Neuronal stem cell (in vitro differentiated cells): ENCODE measurements at regions not wholly inside any gene's neighbourhood (a gene's known extent, or its start where the extent isn't known, plus 50 kb on each side); places are given as distances from the start of the nearest gene placed in this dataset.
"Not testable (repeated sequence)": the region's sequence is repeated elsewhere in the genome, so short reads cannot be mapped to it uniquely, and the experiment has no call there.

Experiments used
- DNase-seq: peaks from one replicate; pipeline ENCODE4 v3.0.0-alpha.2; 2013; ENCODE audit warnings: low spot score
- H2AFZ ChIP-seq: one replicate; pipeline ENCODE4 v1.6.1; 2013; ENCODE audit warnings: mild to moderate bottlenecking, low read length, inconsistent platforms
- H2AK5ac ChIP-seq: 2 replicates; pipeline ENCODE4 v1.6.1; 2013; ENCODE audit warnings: low read depth, mild to moderate bottlenecking, inconsistent platforms, low read length, moderate library complexity, mixed read lengths
- H2BK120ac ChIP-seq: 2 replicates; pipeline ENCODE4 v1.6.1; 2013; ENCODE audit warnings: low read depth, mild to moderate bottlenecking, inconsistent platforms, low read length, moderate library complexity, mixed read lengths
- H2BK12ac ChIP-seq: one replicate; pipeline ENCODE4 v1.6.1; 2013; ENCODE audit warnings: low read length, inconsistent platforms
- H2BK15ac ChIP-seq: 2 replicates; pipeline ENCODE4 v1.6.1; 2013; ENCODE audit warnings: mild to moderate bottlenecking, low read length, inconsistent platforms, mixed read lengths
- H2BK5ac ChIP-seq: one replicate; pipeline ENCODE4 v1.6.1; 2013; ENCODE audit warnings: inconsistent platforms, mild to moderate bottlenecking, low read length, moderate library complexity
- H3K14ac ChIP-seq: one replicate; pipeline ENCODE4 v1.6.1; 2013; ENCODE audit warnings: low read length, inconsistent platforms
- H3K18ac ChIP-seq: 2 replicates; pipeline ENCODE4 v1.6.1; 2013; ENCODE audit warnings: low read length, inconsistent platforms
- H3K23ac ChIP-seq: 2 replicates; pipeline ENCODE4 v1.6.1; 2013; ENCODE audit warnings: low read depth, mild to moderate bottlenecking, mixed read lengths, low read length, inconsistent platforms; ENCODE audit not compliant: poor library complexity
- H3K27ac ChIP-seq: replicated peaks from 3 replicates; pipeline ENCODE4 v1.5.1; 2013; ENCODE audit warnings: low read length, inconsistent platforms
- H3K27me3 ChIP-seq, 3 experiments: 2 replicates each; pipeline ENCODE4 v1.6.1; 2013; ENCODE audit warnings: low read length in 3 of 3, mild to moderate bottlenecking in 2 of 3, inconsistent platforms in 1 of 3, low read depth in 1 of 3, mixed read lengths in 1 of 3, moderate library complexity in 1 of 3; ENCODE audit not compliant: control insufficient read depth in 3 of 3, insufficient read depth in 3 of 3
- H3K36me3 ChIP-seq, 2 donors: replicated peaks in 1 of 2; 2 replicates each; pipeline ENCODE4 v1.6.1; 2013; ENCODE audit warnings: low read length in 2 of 2; ENCODE audit not compliant: control insufficient read depth in 2 of 2, insufficient read depth in 2 of 2
- H3K4ac ChIP-seq: 2 replicates; pipeline ENCODE4 v1.6.1; 2013; ENCODE audit warnings: inconsistent platforms, mild to moderate bottlenecking, low read length, moderate library complexity
- H3K4me1 ChIP-seq, 2 donors: 1 replicate in 1 of 2; 2 replicates in 1 of 2; pipeline ENCODE4 v1.6.1; 2013; ENCODE audit warnings: low read length in 2 of 2, low read depth in 1 of 2; ENCODE audit not compliant: control insufficient read depth in 2 of 2, insufficient read depth in 1 of 2
- H3K4me2 ChIP-seq: one replicate; pipeline ENCODE4 v1.6.1; 2013; ENCODE audit warnings: mild to moderate bottlenecking, low read length, inconsistent platforms; ENCODE audit not compliant: insufficient read depth, poor library complexity, severe bottlenecking
- H3K4me3 ChIP-seq, 2 donors: 2 replicates each; pipeline ENCODE4 v1.5.1; 2013; ENCODE audit warnings: low read length in 2 of 2, mild to moderate bottlenecking in 2 of 2, inconsistent platforms in 1 of 2, moderate library complexity in 1 of 2
- H3K79me1 ChIP-seq: one replicate; pipeline ENCODE4 v1.6.1; 2013; ENCODE audit warnings: low read depth, mild to moderate bottlenecking, inconsistent platforms, low read length, moderate library complexity
- H3K9ac ChIP-seq: one replicate; pipeline ENCODE4 v1.6.1; 2013; ENCODE audit warnings: mild to moderate bottlenecking, low read depth, low read length, inconsistent platforms; ENCODE audit not compliant: poor library complexity
- H3K9me3 ChIP-seq, 2 donors: replicated peaks in 1 of 2; 2 replicates each; pipeline versions ENCODE3 to v1.6.1; 2013; ENCODE audit warnings: low read length in 2 of 2, mild to moderate bottlenecking in 2 of 2, inconsistent platforms in 1 of 2, low read depth in 1 of 2, mixed read lengths in 1 of 2, moderate library complexity in 1 of 2; ENCODE audit not compliant: control insufficient read depth in 2 of 2, insufficient read depth in 1 of 2
- H4K8ac ChIP-seq: one replicate; pipeline ENCODE4 v1.6.1; 2013; ENCODE audit warnings: low read depth, mild to moderate bottlenecking, inconsistent platforms, low read length, moderate library complexity
- H4K91ac ChIP-seq: one replicate; pipeline ENCODE4 v1.6.1; 2013; ENCODE audit warnings: low read length, low read depth, mild to moderate bottlenecking, inconsistent platforms; ENCODE audit not compliant: poor library complexity
- WGBS, 2 donors: extraction: QIAGEN DNeasy Blood & Tissue Kit; methylation state at CpG; one replicate each; pipeline ENCODE4 v1.1.7; 2013; ENCODE audit warnings: missing lambda C conversion rate in 2 of 2, mixed read lengths in 1 of 2; ENCODE audit not compliant: insufficient read length in 2 of 2, insufficient replicate concordance in 1 of 2; ENCODE audit errors: extremely low coverage in 2 of 2; 5-methylcytosine and 5-hydroxymethylcytosine counted together

GRCh38 chr15:19972582-19972981, 569.0 kb downstream of the GOLGA6L6 start:
- not testable (repeated sequence) for H3K23ac ChIP-seq, H3K27me3 ChIP-seq, H4K91ac ChIP-seq, H3K4me3 ChIP-seq, H3K4ac ChIP-seq, H2BK15ac ChIP-seq, H3K18ac ChIP-seq, H2BK12ac ChIP-seq, H3K4me1 ChIP-seq, H3K27ac ChIP-seq, H2BK120ac ChIP-seq, H2AK5ac ChIP-seq, H2AFZ ChIP-seq, DNase-seq, H3K4me2 ChIP-seq, H2BK5ac ChIP-seq, H3K9ac ChIP-seq, H3K36me3 ChIP-seq, H3K14ac ChIP-seq, H3K79me1 ChIP-seq, H3K9me3 ChIP-seq, H4K8ac ChIP-seq
- WGBS, 2 donors: no CpG with 5 or more reads among the region's 4 CpGs

GRCh38 chr15:19965574-19965973, 576.0 kb downstream of the GOLGA6L6 start:
- H3K9me3 ChIP-seq, H2AFZ ChIP-seq, H3K27me3 ChIP-seq, H2BK120ac ChIP-seq, H2AK5ac ChIP-seq, H4K8ac ChIP-seq, H3K4me3 ChIP-seq, H2BK15ac ChIP-seq, H3K27ac ChIP-seq, H3K18ac ChIP-seq, H3K9ac ChIP-seq, H3K79me1 ChIP-seq, H3K4me1 ChIP-seq, H3K23ac ChIP-seq, H3K4ac ChIP-seq, H3K14ac ChIP-seq, H4K91ac ChIP-seq, H3K36me3 ChIP-seq, DNase-seq, H2BK5ac ChIP-seq, H3K4me2 ChIP-seq, H2BK12ac ChIP-seq: not testable (repeated sequence)

- H2BK120ac ChIP-seq, H3K14ac ChIP-seq, H3K4ac ChIP-seq, H3K4me3 ChIP-seq, H4K91ac ChIP-seq, H2BK15ac ChIP-seq, H3K4me1 ChIP-seq, H3K18ac ChIP-seq, H2BK12ac ChIP-seq, H3K4me2 ChIP-seq, H3K36me3 ChIP-seq, H3K27ac ChIP-seq, H2AK5ac ChIP-seq, H3K79me1 ChIP-seq, H4K8ac ChIP-seq, H2BK5ac ChIP-seq, H3K9ac ChIP-seq, H3K23ac ChIP-seq, H3K27me3 ChIP-seq, DNase-seq, H2AFZ ChIP-seq, H3K9me3 ChIP-seq: not testable (repeated sequence)
- WGBS, 2 donors: no CpG with 5 or more reads among the region's 1 CpG
Observed at GRCh38 chr15:19964480-19964879, 577.1 kb downstream of the GOLGA6L6 start.

- Histone ChIP-seq H2BK12ac (no peak overlapping the region), H4K91ac (no peak overlapping the region), H3K23ac (no peak overlapping the region), H2AK5ac (no peak overlapping the region), H2BK5ac (no peak overlapping the region), H2BK120ac (no peak overlapping the region), H2BK15ac (no peak overlapping the region), H3K14ac (no peak overlapping the region), H3K9ac (no peak overlapping the region), H3K4ac (no peak overlapping the region), H3K4me1 (no peaks in the 10 kb centered on the region), H3K27me3 (no peaks in the 10 kb centered on the region), H3K79me1 (no peaks in the 10 kb centered on the region), H3K9me3 (peaks cover 0 to 2% of the 10 kb centered on the region in 2 donors), H2AFZ (no peak overlapping the region), H4K8ac (no peak overlapping the region), H3K27ac (no peak overlapping the region), H3K4me3 (no peak overlapping the region), H3K4me2 (no peak overlapping the region), H3K36me3 (no peaks in the 10 kb centered on the region), H3K18ac (no peak overlapping the region)
- no CpG with 5 or more reads among the region's 4 CpGs for WGBS, 2 donors
- no peak for DNase-seq
Observed at GRCh38 chr15:19956124-19956796, 585.3 kb downstream of the GOLGA6L6 start.
